ENCODE measurements at regions not wholly inside any gene's neighbourhood (a gene's known extent, or its start where the extent isn't known, plus 50 kb on each side); places are given as distances from the start of the nearest gene placed in this dataset.

DNA sequence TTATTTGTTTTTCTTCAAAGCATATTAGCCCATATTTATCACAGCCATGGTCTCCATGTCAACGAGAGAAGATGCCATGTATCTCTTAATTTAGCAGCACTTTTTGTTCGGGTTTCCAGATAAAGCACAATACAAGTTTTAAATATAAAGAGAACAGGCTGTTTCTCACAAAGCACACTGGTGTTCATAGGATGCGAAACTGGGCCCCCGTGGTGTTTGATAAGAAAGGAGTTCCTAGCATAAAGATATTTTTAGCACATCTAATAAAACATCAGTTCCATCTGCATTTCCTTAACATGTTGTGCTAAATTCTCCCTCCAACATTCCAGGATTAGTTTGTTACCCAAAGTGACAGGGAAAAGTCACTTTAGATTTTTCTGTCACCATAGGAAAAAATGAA lies 72.4 kb upstream of the EDNRB start:
- no peaks in the 10 kb centered on the region for H3K27me3 ChIP-seq (ENCODE audit: low read depth, low read length)
- H3K9ac ChIP-seq (ENCODE audit: low read length), result no peak overlapping the region
- H2AFZ ChIP-seq (ENCODE audit: low read depth, low read length), result no peak overlapping the region
- H3K9me3 ChIP-seq (ENCODE audit: insufficient read depth, low read length), result no peaks in the 10 kb centered on the region
- TF ChIP-seq, protein P1, sequence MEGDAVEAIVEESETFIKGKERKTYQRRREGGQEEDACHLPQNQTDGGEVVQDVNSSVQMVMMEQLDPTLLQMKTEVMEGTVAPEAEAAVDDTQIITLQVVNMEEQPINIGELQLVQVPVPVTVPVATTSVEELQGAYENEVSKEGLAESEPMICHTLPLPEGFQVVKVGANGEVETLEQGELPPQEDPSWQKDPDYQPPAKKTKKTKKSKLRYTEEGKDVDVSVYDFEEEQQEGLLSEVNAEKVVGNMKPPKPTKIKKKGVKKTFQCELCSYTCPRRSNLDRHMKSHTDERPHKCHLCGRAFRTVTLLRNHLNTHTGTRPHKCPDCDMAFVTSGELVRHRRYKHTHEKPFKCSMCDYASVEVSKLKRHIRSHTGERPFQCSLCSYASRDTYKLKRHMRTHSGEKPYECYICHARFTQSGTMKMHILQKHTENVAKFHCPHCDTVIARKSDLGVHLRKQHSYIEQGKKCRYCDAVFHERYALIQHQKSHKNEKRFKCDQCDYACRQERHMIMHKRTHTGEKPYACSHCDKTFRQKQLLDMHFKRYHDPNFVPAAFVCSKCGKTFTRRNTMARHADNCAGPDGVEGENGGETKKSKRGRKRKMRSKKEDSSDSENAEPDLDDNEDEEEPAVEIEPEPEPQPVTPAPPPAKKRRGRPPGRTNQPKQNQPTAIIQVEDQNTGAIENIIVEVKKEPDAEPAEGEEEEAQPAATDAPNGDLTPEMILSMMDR (IDR thresholded peaks at IDR 0.05; ENCODE audit: low read depth, low read length), result no peak
- TF ChIP-seq EZH2phosphoT487 (IDR thresholded peaks at IDR 0.05; ENCODE audit: low read depth), result no peak
- H3K4me1 ChIP-seq (ENCODE audit: low read length), result no peaks in the 10 kb centered on the region
- no peaks in the 10 kb centered on the region for H3K36me3 ChIP-seq (replicated peaks; ENCODE audit: low read depth, low read length)
- H3K4me3 ChIP-seq (ENCODE audit: low read length), result no peak overlapping the region
- H3K27ac ChIP-seq (ENCODE audit: low read length), result no peak overlapping the region
- no peak overlapping the region for H3K4me2 ChIP-seq (ENCODE audit: low read length)
- no peaks in the 10 kb centered on the region for H3K79me2 ChIP-seq (ENCODE audit: low read length)
- H4K20me1 ChIP-seq (ENCODE audit: insufficient read depth, low read length), result no peaks in the 10 kb centered on the region

DNA sequence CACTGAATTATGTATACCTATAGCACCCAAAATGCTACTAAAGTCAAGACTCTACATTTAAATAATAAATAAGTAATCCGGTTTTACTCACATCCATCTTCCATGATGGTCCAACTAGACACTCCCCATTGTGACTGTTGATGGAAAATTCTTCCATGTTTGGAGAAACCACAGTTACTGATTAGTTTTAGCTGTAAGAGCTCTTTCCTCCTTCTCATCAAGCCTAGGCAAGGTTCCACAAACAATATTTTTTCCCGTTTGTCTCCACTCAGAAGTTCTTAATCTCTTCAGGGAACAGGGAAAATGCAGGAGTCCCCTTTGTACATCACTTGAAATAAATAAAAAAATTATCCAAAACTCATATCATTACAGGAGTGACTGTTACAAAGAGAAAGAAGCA lies 70.7 kb upstream of the EDNRB start:
- Histone ChIP-seq H3K4me2 (ENCODE audit: low read length) (no peak overlapping the region), H3K79me2 (ENCODE audit: low read length) (no peaks in the 10 kb centered on the region), H2AFZ (ENCODE audit: low read depth, low read length) (no peak overlapping the region), H3K27me3 (ENCODE audit: low read depth, low read length) (no peaks in the 10 kb centered on the region), H4K20me1 (ENCODE audit: insufficient read depth, low read length) (no peaks in the 10 kb centered on the region), H3K9me3 (ENCODE audit: insufficient read depth, low read length) (no peaks in the 10 kb centered on the region), H3K4me1 (ENCODE audit: low read length) (no peaks in the 10 kb centered on the region), H3K36me3 (replicated peaks; ENCODE audit: low read depth, low read length) (no peaks in the 10 kb centered on the region), H3K4me3 (ENCODE audit: low read length) (no peak overlapping the region), H3K9ac (ENCODE audit: low read length) (no peak overlapping the region), H3K27ac (ENCODE audit: low read length) (no peak overlapping the region)
- TF ChIP-seq EZH2phosphoT487 (IDR thresholded peaks at IDR 0.05; ENCODE audit: low read depth), result no peak
- TF ChIP-seq, protein P1 (IDR thresholded peaks at IDR 0.05; ENCODE audit: low read depth, low read length), result no peak

GRCh38 chr13:77988355-77988754 lies 69.7 kb upstream of the EDNRB start:
- H3K4me3 ChIP-seq (ENCODE audit: low read length), result no peak overlapping the region
- H4K20me1 ChIP-seq (ENCODE audit: insufficient read depth, low read length), result no peaks in the 10 kb centered on the region
- no peaks in the 10 kb centered on the region for H3K9me3 ChIP-seq (ENCODE audit: insufficient read depth, low read length)
- H3K27ac ChIP-seq (ENCODE audit: low read length), result no peak overlapping the region
- no peaks in the 10 kb centered on the region for H3K36me3 ChIP-seq (replicated peaks; ENCODE audit: low read depth, low read length)
- no peaks in the 10 kb centered on the region for H3K27me3 ChIP-seq (ENCODE audit: low read depth, low read length)
- H3K4me1 ChIP-seq (ENCODE audit: low read length), result no peaks in the 10 kb centered on the region
- H3K9ac ChIP-seq (ENCODE audit: low read length), result no peak overlapping the region
- H2AFZ ChIP-seq (ENCODE audit: low read depth, low read length), result no peak overlapping the region
- no peaks in the 10 kb centered on the region for H3K79me2 ChIP-seq (ENCODE audit: low read length)
- no peak overlapping the region for H3K4me2 ChIP-seq (ENCODE audit: low read length)
- TF ChIP-seq EZH2phosphoT487 (IDR thresholded peaks at IDR 0.05; ENCODE audit: low read depth), result no peak
- TF ChIP-seq, protein P1 (IDR thresholded peaks at IDR 0.05; ENCODE audit: low read depth, low read length), result no peak

DNA sequence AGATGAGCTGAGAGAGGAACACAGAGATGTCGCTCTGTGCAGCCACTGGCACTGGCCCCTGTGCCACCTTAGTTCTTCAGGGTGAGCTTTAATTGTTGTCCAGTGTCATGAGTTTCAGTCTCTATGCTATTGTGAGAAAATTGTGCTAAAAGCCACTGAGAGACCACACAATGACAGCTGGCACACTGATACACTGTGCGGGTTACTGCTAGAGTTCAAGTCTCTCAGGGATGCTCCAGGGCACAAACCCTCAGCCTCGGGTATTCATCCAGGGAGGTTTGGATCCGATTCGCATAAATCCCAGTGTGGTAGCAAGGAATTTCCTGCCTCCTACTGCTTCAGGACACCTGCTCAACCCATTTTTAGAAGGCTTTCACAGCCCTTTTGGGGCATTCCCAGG lies 68.1 kb upstream of the EDNRB start:
- no peak overlapping the region for H3K27ac ChIP-seq (ENCODE audit: low read length)
- H3K9ac ChIP-seq (ENCODE audit: low read length), result no peak overlapping the region
- no peaks in the 10 kb centered on the region for H3K4me1 ChIP-seq (ENCODE audit: low read length)
- H3K9me3 ChIP-seq (ENCODE audit: insufficient read depth, low read length), result no peaks in the 10 kb centered on the region
- no peaks in the 10 kb centered on the region for H3K79me2 ChIP-seq (ENCODE audit: low read length)
- H4K20me1 ChIP-seq (ENCODE audit: insufficient read depth, low read length), result no peaks in the 10 kb centered on the region
- no peak overlapping the region for H3K4me3 ChIP-seq (ENCODE audit: low read length)
- no peak for TF ChIP-seq EZH2phosphoT487 (IDR thresholded peaks at IDR 0.05; ENCODE audit: low read depth)
- TF ChIP-seq, protein P1 (IDR thresholded peaks at IDR 0.05; ENCODE audit: low read depth, low read length), result no peak
- H2AFZ ChIP-seq (ENCODE audit: low read depth, low read length), result no peak overlapping the region
- no peaks in the 10 kb centered on the region for H3K36me3 ChIP-seq (replicated peaks; ENCODE audit: low read depth, low read length)
- H3K4me2 ChIP-seq (ENCODE audit: low read length), result no peak overlapping the region
- H3K27me3 ChIP-seq (ENCODE audit: low read depth, low read length), result no peaks in the 10 kb centered on the region
